ENCODE measurements at regions not wholly inside any gene's neighbourhood (a gene's known extent, or its start where the extent isn't known, plus 50 kb on each side); places are given as distances from the start of the nearest gene placed in this dataset.

- TF ChIP-seq POLR2A (IDR thresholded peaks at IDR 0.05) = no peak
- TF ChIP-seq, protein P1, sequence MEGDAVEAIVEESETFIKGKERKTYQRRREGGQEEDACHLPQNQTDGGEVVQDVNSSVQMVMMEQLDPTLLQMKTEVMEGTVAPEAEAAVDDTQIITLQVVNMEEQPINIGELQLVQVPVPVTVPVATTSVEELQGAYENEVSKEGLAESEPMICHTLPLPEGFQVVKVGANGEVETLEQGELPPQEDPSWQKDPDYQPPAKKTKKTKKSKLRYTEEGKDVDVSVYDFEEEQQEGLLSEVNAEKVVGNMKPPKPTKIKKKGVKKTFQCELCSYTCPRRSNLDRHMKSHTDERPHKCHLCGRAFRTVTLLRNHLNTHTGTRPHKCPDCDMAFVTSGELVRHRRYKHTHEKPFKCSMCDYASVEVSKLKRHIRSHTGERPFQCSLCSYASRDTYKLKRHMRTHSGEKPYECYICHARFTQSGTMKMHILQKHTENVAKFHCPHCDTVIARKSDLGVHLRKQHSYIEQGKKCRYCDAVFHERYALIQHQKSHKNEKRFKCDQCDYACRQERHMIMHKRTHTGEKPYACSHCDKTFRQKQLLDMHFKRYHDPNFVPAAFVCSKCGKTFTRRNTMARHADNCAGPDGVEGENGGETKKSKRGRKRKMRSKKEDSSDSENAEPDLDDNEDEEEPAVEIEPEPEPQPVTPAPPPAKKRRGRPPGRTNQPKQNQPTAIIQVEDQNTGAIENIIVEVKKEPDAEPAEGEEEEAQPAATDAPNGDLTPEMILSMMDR (IDR thresholded peaks at IDR 0.05) = no peak
These were observed 376.9 kb upstream of the MGMT start for GRCh38 chr10:129090165-129090564.
